IMR-90 (cell line): ENCODE measurements at regions not wholly inside any gene's neighbourhood (a gene's known extent, or its start where the extent isn't known, plus 50 kb on each side); places are given as distances from the start of the nearest gene placed in this dataset.

Experiments used
- ATAC-seq: fragments of 200-7000 bp; cut with Tn5 transposase; 2 replicates; pipeline ENCODE4 v1.9.1; 2020; ENCODE audit warnings: low read depth, mild to moderate bottlenecking, moderate library complexity
- BruUV-seq: library from RNA; stranded (reverse); fragments of 400-500 nt; replicated peaks from 2 replicates; lab custom pipeline; 2021; lab: Mats Ljungman, UMichigan
- CTCF ChIA-PET: fragments of 300-600 bp; formaldehyde crosslinking; extraction: SDS; loops from one replicate; lab custom pipeline; 2021; ENCODE audit warnings: antibody characterized with exemption; lab: Yijun Ruan, JAX
- POLR2A ChIA-PET: fragments of 300-600 bp; sonication (Branson Sonifier 250); formaldehyde crosslinking; loops from one replicate; lab custom pipeline; 2022; ENCODE audit warnings: antibody characterized with exemption; ENCODE audit not compliant: unreplicated experiment; lab: Charles Lee
- DNase-seq: peaks from one replicate; pipeline ENCODE4 v3.0.0; 2013
- H2AFZ ChIP-seq: replicated peaks from 2 replicates; pipeline ENCODE3; 2013; ENCODE audit warnings: low read length, mild to moderate bottlenecking; ENCODE audit not compliant: poor library complexity
- H2AK5ac ChIP-seq: 2 replicates; pipeline ENCODE4 v1.6.1; 2013; ENCODE audit warnings: low read depth, low read length, inconsistent platforms
- H2AK9ac ChIP-seq: replicated peaks from 2 replicates; pipeline ENCODE3; 2013; ENCODE audit warnings: mild to moderate bottlenecking, low read depth, low read length, moderate library complexity; ENCODE audit not compliant: poor library complexity
- H2BK120ac ChIP-seq: 2 replicates; pipeline ENCODE4 v1.6.1; 2013; ENCODE audit warnings: low read depth, low read length, inconsistent platforms
- H2BK15ac ChIP-seq: 3 replicates; pipeline ENCODE4 v1.6.1; 2013; ENCODE audit warnings: low read depth, low read length, inconsistent platforms
- H2BK20ac ChIP-seq: 2 replicates; pipeline ENCODE4 v1.6.1; 2013; ENCODE audit warnings: low read depth, mild to moderate bottlenecking, inconsistent platforms, low read length, moderate library complexity
- H2BK5ac ChIP-seq: 2 replicates; pipeline ENCODE4 v1.6.1; 2013; ENCODE audit warnings: mild to moderate bottlenecking, low read depth, low read length, inconsistent platforms; ENCODE audit not compliant: poor library complexity, severe bottlenecking
- H3K14ac ChIP-seq: replicated peaks from 2 replicates; pipeline ENCODE4 v1.6.1; 2013; ENCODE audit warnings: low read depth, low read length, inconsistent platforms
- H3K18ac ChIP-seq: 2 replicates; pipeline ENCODE4 v1.6.1; 2013; ENCODE audit warnings: low read depth, low read length, control low read depth
- H3K23ac ChIP-seq: 2 replicates; pipeline ENCODE4 v1.6.1; 2013; ENCODE audit warnings: low read depth, low read length, inconsistent platforms
- H3K27ac ChIP-seq: 2 replicates; pipeline ENCODE4 v1.5.1; 2013; ENCODE audit warnings: mild to moderate bottlenecking, control low read depth, low read length; ENCODE audit not compliant: insufficient read depth
- H3K27me3 ChIP-seq: 2 replicates; pipeline ENCODE4 v1.6.1; 2013; ENCODE audit warnings: low read length; ENCODE audit not compliant: control insufficient read depth, insufficient read depth
- H3K36me3 ChIP-seq: 2 replicates; pipeline ENCODE4 v1.6.1; 2013; ENCODE audit warnings: low read length, mixed read lengths; ENCODE audit not compliant: control insufficient read depth, insufficient read depth
- H3K4ac ChIP-seq: 2 replicates; pipeline ENCODE4 v1.6.1; 2013; ENCODE audit warnings: low read depth, low read length, inconsistent platforms
- H3K4me1 ChIP-seq: 2 replicates; pipeline ENCODE4 v1.6.1; 2013; ENCODE audit warnings: low read length, mixed read lengths; ENCODE audit not compliant: control insufficient read depth, insufficient read depth
- H3K4me2 ChIP-seq: 2 replicates; pipeline ENCODE4 v1.6.1; 2013; ENCODE audit warnings: low read depth, mild to moderate bottlenecking, control low read depth, low read length, moderate library complexity
- H3K4me3 ChIP-seq: 2 replicates; pipeline ENCODE4 v1.5.1; 2013; ENCODE audit warnings: low read depth, mild to moderate bottlenecking, control low read depth, low read length, moderate library complexity; ENCODE audit not compliant: insufficient read depth
- H3K56ac ChIP-seq: 2 replicates; pipeline ENCODE4 v1.6.1; 2013; ENCODE audit warnings: low read length, inconsistent platforms; ENCODE audit not compliant: insufficient read depth; ENCODE audit errors: extremely low read depth
- H3K79me1 ChIP-seq, 2 experiments: 2 replicates each; pipeline ENCODE4 v1.6.1; 2013; ENCODE audit warnings: low read length in 2 of 2, inconsistent platforms in 1 of 2, low read depth in 1 of 2
- H3K9ac ChIP-seq: 2 replicates; pipeline ENCODE4 v1.6.1; 2013; ENCODE audit warnings: low read depth, low read length, control low read depth
- H3K9me1 ChIP-seq: 2 replicates; pipeline ENCODE4 v1.6.1; 2013; ENCODE audit warnings: low read length, inconsistent platforms; ENCODE audit not compliant: insufficient read depth
- H3K9me3 ChIP-seq: 2 replicates; pipeline ENCODE4 v1.6.1; 2013; ENCODE audit warnings: low read length; ENCODE audit not compliant: control insufficient read depth, insufficient read depth
- H4K20me1 ChIP-seq: 2 replicates; pipeline ENCODE4 v1.6.1; 2013; ENCODE audit warnings: low read length, inconsistent platforms; ENCODE audit not compliant: insufficient read depth
- H4K5ac ChIP-seq: 2 replicates; pipeline ENCODE4 v1.6.1; 2013; ENCODE audit warnings: mild to moderate bottlenecking, low read depth, low read length, control low read depth
- H4K8ac ChIP-seq, 2 experiments: 2 replicates each; pipeline ENCODE4 v1.6.1; 2013; ENCODE audit warnings: low read depth in 2 of 2, low read length in 2 of 2, control low read depth in 1 of 2, inconsistent platforms in 1 of 2
- H4K91ac ChIP-seq: 2 replicates; pipeline ENCODE4 v1.6.1; 2013; ENCODE audit warnings: low read depth, low read length, inconsistent platforms; ENCODE audit not compliant: insufficient read depth
- ELK1 ChIP-seq: fragments of 150-350 bp; IDR thresholded peaks from 2 replicates; pipeline ENCODE4 v1.6.1; 2016; ENCODE audit warnings: low read depth, mild to moderate bottlenecking, low read length, moderate library complexity, borderline replicate concordance
- FOS ChIP-seq: fragments of 150-350 bp; IDR thresholded peaks from 2 replicates; pipeline ENCODE4 v1.6.1; 2016; ENCODE audit warnings: low read depth, low read length
- MAFK ChIP-seq: IDR thresholded peaks from 2 replicates; pipeline ENCODE4 v1.6.1; 2012; ENCODE audit warnings: low read depth, low read length, improper control_type of control experiment
- MAZ ChIP-seq: IDR thresholded peaks from 2 replicates; pipeline ENCODE4 v1.6.1; 2012; ENCODE audit warnings: low read depth, mild to moderate bottlenecking, low read length, improper control_type of control experiment, moderate library complexity, borderline replicate concordance
- NFE2L2 ChIP-seq: fragments of 150-350 bp; IDR thresholded peaks from 2 replicates; pipeline ENCODE4 v1.6.1; 2016; ENCODE audit warnings: low read depth, mild to moderate bottlenecking, low read length
- POLR2A ChIP-seq: IDR thresholded peaks from 2 replicates; pipeline ENCODE4 v1.6.1; 2012; ENCODE audit warnings: mild to moderate bottlenecking, low read depth, low read length
- RAD21 ChIP-seq: IDR thresholded peaks from 2 replicates; pipeline ENCODE4 v1.6.1; 2012; ENCODE audit warnings: low read length, improper control_type of control experiment
- RCOR1 ChIP-seq: IDR thresholded peaks from 2 replicates; pipeline ENCODE4 v1.6.1; 2012; ENCODE audit warnings: mild to moderate bottlenecking, low read length, improper control_type of control experiment; ENCODE audit not compliant: insufficient replicate concordance
- WGBS, 2 experiments: methylation state at CpG; one replicate each; pipeline versions ENCODE4 v1.1.5 to v1.1.7; 2013; ENCODE audit warnings: missing lambda C conversion rate in 2 of 2; ENCODE audit not compliant: insufficient read length in 1 of 2; ENCODE audit errors: extremely low coverage in 2 of 2; 5-methylcytosine and 5-hydroxymethylcytosine counted together
- dilution Hi-C: fragments of 300-500 bp; cut with HindIII; formaldehyde crosslinking; loops from one replicate; pipeline ENCODE4 v1.14.3; 2018; ENCODE audit warnings: low sequenced_read_pairs; ENCODE audit not compliant: unreplicated experiment
- in situ Hi-C: fragments of 300-500 bp; cut with MboI; formaldehyde crosslinking; loops from 3 replicates; pipeline ENCODE4 v1.14.3; 2019; ENCODE audit warnings: low sequenced_read_pairs, inconsistent platforms, mixed read lengths
- intact Hi-C: fragments of 100-400 bp; cut with micrococcal nuclease; formaldehyde crosslinking; loops from 2 replicates; pipeline ENCODE4 v1.10.0; 2022

GRCh38 chrX:114127005-114127404, 456.9 kb upstream of the HTR2C start:
- Histone ChIP-seq H3K79me1 (no peaks in the 10 kb centered on the region), H4K8ac (no peak overlapping the region), H2AK5ac (no peak overlapping the region), H4K20me1 (no peaks in the 10 kb centered on the region), H3K14ac (no peak overlapping the region), H2BK120ac (no peak overlapping the region), H3K9me3 (0 out of 2 replicates have a peak, but pooled peaks cover 2% of the 10 kb centered on the region), H3K4ac (no peak overlapping the region), H3K23ac (no peak overlapping the region), H3K36me3 (no peaks in the 10 kb centered on the region), H2BK15ac (no peak overlapping the region), H2AK9ac (no peak overlapping the region), H3K27ac (no peak overlapping the region), H3K9ac (no peak overlapping the region), H4K91ac (no peak overlapping the region), H2BK20ac (no peak overlapping the region), H2BK5ac (no peak overlapping the region), H3K56ac (no peak overlapping the region), H3K27me3 (no peaks in the 10 kb centered on the region; the same call in 1 of the 2 replicates), H3K4me1 (no peaks in the 10 kb centered on the region), H3K4me2 (no peak overlapping the region), H3K4me3 (no peak overlapping the region), H3K9me1 (no peaks in the 10 kb centered on the region), H4K5ac (no peak overlapping the region), H2AFZ (no peak overlapping the region), H3K18ac (no peak overlapping the region)
- intact Hi-C loops (no loop called here), in situ Hi-C loops (no loop called here), dilution Hi-C loops (no loop called here)
- ATAC-seq (no peak), DNase-seq (no peak)
- no TSS peak for BruUV-seq
- ChIA-PET POLR2A (no interaction called here), CTCF (no interaction called here)
- TF ChIP-seq RAD21 = no peak
- no peak for TF ChIP-seq FOS
- no peak for TF ChIP-seq RCOR1
- no peak for TF ChIP-seq ELK1
- TF ChIP-seq MAZ = no peak
- no peak for TF ChIP-seq MAFK
- no peak for TF ChIP-seq POLR2A
- TF ChIP-seq NFE2L2 = no peak
- WGBS, 2 experiments = 60% methylated on average over 1 of the region's 5 CpGs; no CpG with 5 or more reads in 1 of the 2 experiments
